Keratinocyte (primary cell): ENCODE measurements at regions not wholly inside any gene's neighbourhood (a gene's known extent, or its start where the extent isn't known, plus 50 kb on each side); places are given as distances from the start of the nearest gene placed in this dataset.

Experiments
- DNase-seq: peaks from one replicate; pipeline ENCODE4 v3.0.0-alpha.2; 2011; ENCODE audit warnings: low read depth, missing footprints, low spot score
- FAIRE-seq: peaks from 2 replicates; lab custom pipeline; 2011; peaks lifted over from hg19 to GRCh38; lab: Jason Lieb, UNC
- H2AFZ ChIP-seq: 2 replicates; pipeline ENCODE4 v1.6.0; 2012; ENCODE audit warnings: low read length, control low read depth, inconsistent platforms; ENCODE audit not compliant: control insufficient read depth
- H3K27ac ChIP-seq: 2 replicates; pipeline ENCODE4 v1.5.1; 2011; ENCODE audit warnings: low read length; ENCODE audit not compliant: control insufficient read depth, insufficient read depth
- H3K27me3 ChIP-seq: 3 replicates; pipeline ENCODE4 v1.6.0; 2011; ENCODE audit warnings: low read length; ENCODE audit not compliant: control insufficient read depth, insufficient read depth; ENCODE audit errors: extremely low read depth
- H3K36me3 ChIP-seq, 2 experiments: 2 replicates in 1 of 2; 3 replicates in 1 of 2; pipeline ENCODE4 v1.5.1; 2011; ENCODE audit warnings: low read length in 2 of 2, mild to moderate bottlenecking in 1 of 2; ENCODE audit not compliant: control insufficient read depth in 2 of 2, insufficient read depth in 2 of 2; ENCODE audit errors: extremely low read depth in 1 of 2
- H3K4me1 ChIP-seq: 3 replicates; pipeline ENCODE4 v1.5.1; 2011; ENCODE audit warnings: low read length; ENCODE audit not compliant: control insufficient read depth, insufficient read depth; ENCODE audit errors: extremely low read depth
- H3K4me2 ChIP-seq: 3 replicates; pipeline ENCODE4 v1.6.0; 2011; ENCODE audit warnings: low read depth, low read length; ENCODE audit not compliant: control insufficient read depth, insufficient read depth; ENCODE audit errors: extremely low read depth
- H3K4me3 ChIP-seq, 3 experiments: fragments of 200-600 bp in 1 of 3; sonication (generic) in 1 of 3; 2 replicates in 2 of 3; 3 replicates in 1 of 3; pipeline ENCODE4 v1.5.1; 2011 to 2016; ENCODE audit warnings: low read length in 3 of 3, mild to moderate bottlenecking in 3 of 3, control low read depth in 2 of 3, inconsistent platforms in 1 of 3, low read depth in 1 of 3, mixed read lengths in 1 of 3, mixed run types in 1 of 3, moderate library complexity in 1 of 3; ENCODE audit not compliant: control insufficient read depth in 2 of 3, insufficient read depth in 2 of 3; ENCODE audit errors: extremely low read depth in 1 of 3
- H3K79me2 ChIP-seq: 2 replicates; pipeline ENCODE4 v1.6.0; 2012; ENCODE audit warnings: low read length; ENCODE audit not compliant: control insufficient read depth, insufficient read depth
- H3K9ac ChIP-seq: 3 replicates; pipeline ENCODE4 v1.6.0; 2011; ENCODE audit warnings: low read length; ENCODE audit not compliant: control insufficient read depth, insufficient read depth; ENCODE audit errors: extremely low read depth
- H3K9me1 ChIP-seq: 3 replicates; pipeline ENCODE4 v1.6.0; 2011; ENCODE audit warnings: low read length; ENCODE audit not compliant: control insufficient read depth, insufficient read depth; ENCODE audit errors: extremely low read depth
- H3K9me3 ChIP-seq: 2 replicates; pipeline ENCODE4 v1.5.1; 2012; ENCODE audit warnings: low read depth, low read length; ENCODE audit not compliant: control insufficient read depth
- H4K20me1 ChIP-seq: 3 replicates; pipeline ENCODE4 v1.6.0; 2011; ENCODE audit warnings: low read length; ENCODE audit not compliant: control insufficient read depth, insufficient read depth; ENCODE audit errors: extremely low read depth
- CTCF ChIP-seq, 3 experiments: IDR thresholded peaks in 1 of 3; conservative IDR thresholded peaks in 1 of 3; optimal IDR thresholded peaks in 1 of 3; 2 replicates in 2 of 3; 3 replicates in 1 of 3; pipeline versions ENCODE3 to v1.5.1; 2011; ENCODE audit warnings: low read length in 3 of 3, mild to moderate bottlenecking in 3 of 3, moderate library complexity in 2 of 3, control low read depth in 1 of 3, inconsistent platforms in 1 of 3; ENCODE audit not compliant: insufficient read depth in 2 of 3; ENCODE audit errors: extremely low read depth in 1 of 3
- EZH2 ChIP-seq: IDR thresholded peaks from one replicate; pipeline ENCODE4 v1.6.1; 2012; ENCODE audit warnings: inconsistent platforms, mild to moderate bottlenecking, low read length, moderate library complexity
- dilution Hi-C: fragments of 300-500 bp; cut with MboI; formaldehyde crosslinking; loops from one replicate; pipeline ENCODE4 v1.7.0; 2020; ENCODE audit warnings: low sequenced_read_pairs; ENCODE audit not compliant: extremely low pct_ligation_motif_present

GRCh38 chr4:180059216-180059881 is 2183.9 kb upstream of the TENM3 start:
- DNase-seq (no peak), FAIRE-seq (no peak)
- Histone ChIP-seq H3K9ac (no peak overlapping the region), H3K9me3 (no peaks in the 10 kb centered on the region), H3K27me3 (peaks cover 41% of the 10 kb centered on the region), H3K4me2 (peak overlapping the region; percentile 71), H3K36me3 (no peaks in the 10 kb centered on the region), H3K4me3 (peak overlapping the region; percentile 44 to 66 (median 57)), H4K20me1 (no peaks in the 10 kb centered on the region), H2AFZ (peak overlapping the region; percentile 30), H3K9me1 (no peaks in the 10 kb centered on the region), H3K79me2 (no peaks in the 10 kb centered on the region), H3K27ac (no peak overlapping the region), H3K4me1 (peaks cover 15% of the 10 kb centered on the region)
- TF ChIP-seq CTCF (optimal IDR thresholded peaks at IDR 0.05 in 1 of 3, IDR thresholded peaks at IDR 0.05 in 1 of 3, conservative IDR thresholded peaks at IDR 0.05 in 1 of 3; ENCODE audit: extremely low read depth in 1 of 3, insufficient read depth in 2 of 3, low read length in 3 of 3) (no peak), EZH2 (peak; percentile 68)
- dilution Hi-C loops, result no loop called here

GRCh38 chr4:180060159-180060889 is 2182.9 kb upstream of the TENM3 start:
- TF ChIP-seq EZH2, result no peak
- peak in 1 of 3 experiments; percentile 11 for TF ChIP-seq CTCF (optimal IDR thresholded peaks at IDR 0.05 in 1 of 3, IDR thresholded peaks at IDR 0.05 in 1 of 3, conservative IDR thresholded peaks at IDR 0.05 in 1 of 3; ENCODE audit: extremely low read depth in 1 of 3, insufficient read depth in 2 of 3, low read length in 3 of 3)
- Histone ChIP-seq H2AFZ (no peak overlapping the region), H3K27ac (no peak overlapping the region), H3K36me3 (no peaks in the 10 kb centered on the region), H3K9ac (no peak overlapping the region), H3K9me1 (no peaks in the 10 kb centered on the region), H4K20me1 (no peaks in the 10 kb centered on the region), H3K4me2 (no peak overlapping the region), H3K4me1 (peaks cover 15% of the 10 kb centered on the region), H3K27me3 (peaks cover 41% of the 10 kb centered on the region), H3K9me3 (no peaks in the 10 kb centered on the region), H3K4me3 (no peak overlapping the region), H3K79me2 (no peaks in the 10 kb centered on the region)
- no peak for DNase-seq
- dilution Hi-C loops, result no loop called here
- FAIRE-seq, result no peak
